Stimulated activated CD8-positive, alpha-beta memory T cell treated with anti-CD3 and anti-CD28 coated beads, Interleukin-4, amount 100 ng/mL, for 24 hours (primary cell): ENCODE measurements at regions not wholly inside any gene's neighbourhood (a gene's known extent, or its start where the extent isn't known, plus 50 kb on each side); places are given as distances from the start of the nearest gene placed in this dataset.

Experiments
- DNase-seq: peaks from one replicate; pipeline ENCODE4 v3.0.0-alpha.2; 2020; ENCODE audit warnings: low read depth

DNA sequence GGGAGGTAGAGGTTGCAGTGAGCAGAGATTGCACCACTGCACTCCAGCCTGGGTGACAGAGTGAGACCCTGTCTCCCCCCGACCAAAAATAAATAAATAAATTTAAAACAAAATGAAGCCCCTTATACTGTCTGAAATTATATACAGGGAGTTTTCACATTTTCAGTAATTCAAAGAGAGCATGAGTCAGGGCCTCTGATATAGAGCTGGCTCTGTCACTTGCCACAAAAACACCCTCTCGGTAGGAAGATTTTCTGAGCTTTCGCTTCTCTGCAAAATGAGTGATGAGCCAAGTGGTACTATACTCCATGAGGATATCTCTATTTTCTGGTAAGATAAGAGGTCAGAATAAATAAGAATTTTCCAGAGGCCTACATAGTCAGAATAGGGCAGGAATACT is 462.9 kb downstream of the COG6 start:
- no peak for DNase-seq

DNA sequence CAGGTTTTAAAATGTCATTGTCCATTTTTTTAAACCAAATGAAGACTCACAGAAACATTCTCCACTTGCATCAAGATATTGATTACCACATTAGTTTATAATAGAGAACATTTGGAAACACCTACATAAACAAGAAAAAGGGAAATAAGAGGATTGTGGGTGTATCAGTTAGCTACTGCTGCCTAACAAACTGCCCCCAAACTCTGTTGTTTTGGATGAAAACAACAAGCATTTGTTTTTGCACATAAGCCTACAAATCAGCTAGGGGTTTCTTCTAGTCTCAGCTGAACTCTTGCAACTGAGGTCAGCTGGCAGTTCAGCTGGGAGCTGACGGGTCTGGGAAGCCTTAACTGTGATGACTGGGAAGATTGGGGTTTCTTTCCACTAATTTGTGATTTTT is 464.4 kb downstream of the COG6 start:
- DNase-seq = no peak

DNA sequence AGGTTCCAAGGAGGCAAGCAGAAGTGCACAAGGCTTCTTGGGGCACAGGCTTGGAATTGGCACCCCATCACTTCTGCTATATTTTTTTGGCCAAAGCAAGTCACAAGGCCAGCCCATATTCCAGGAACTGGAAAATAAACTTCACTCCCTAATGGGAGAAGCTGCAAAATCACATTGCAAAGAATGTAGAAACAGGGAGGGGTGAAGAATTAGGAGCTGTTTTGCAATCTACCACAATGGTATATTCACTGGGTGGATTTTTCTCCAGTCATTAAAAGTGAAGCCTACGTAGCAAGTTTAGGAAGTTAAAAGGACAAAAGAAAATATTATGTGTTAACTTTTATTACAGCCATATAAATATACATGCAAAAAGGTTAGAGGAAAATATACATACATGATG is 464.8 kb downstream of the COG6 start:
- no peak for DNase-seq

DNA sequence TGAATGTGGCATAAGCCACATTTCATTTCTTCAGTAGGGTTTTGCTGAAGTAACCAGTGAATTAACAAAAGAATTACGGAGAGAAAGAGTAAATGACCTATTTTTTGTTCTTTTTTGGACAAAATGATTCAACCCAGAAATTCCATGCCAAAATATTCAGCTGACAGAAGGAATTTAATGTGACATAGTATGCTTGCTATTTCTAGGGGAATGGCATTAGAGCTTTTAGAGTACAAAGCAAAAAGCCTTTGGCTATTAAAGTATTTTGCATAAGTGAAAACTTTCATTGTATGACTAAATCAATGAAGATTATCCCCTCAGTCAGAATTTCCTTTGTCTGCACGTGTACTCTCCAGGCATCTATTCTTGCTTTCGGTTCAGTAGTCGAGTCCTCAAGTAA is 465.3 kb downstream of the COG6 start:
- no peak for DNase-seq

DNA sequence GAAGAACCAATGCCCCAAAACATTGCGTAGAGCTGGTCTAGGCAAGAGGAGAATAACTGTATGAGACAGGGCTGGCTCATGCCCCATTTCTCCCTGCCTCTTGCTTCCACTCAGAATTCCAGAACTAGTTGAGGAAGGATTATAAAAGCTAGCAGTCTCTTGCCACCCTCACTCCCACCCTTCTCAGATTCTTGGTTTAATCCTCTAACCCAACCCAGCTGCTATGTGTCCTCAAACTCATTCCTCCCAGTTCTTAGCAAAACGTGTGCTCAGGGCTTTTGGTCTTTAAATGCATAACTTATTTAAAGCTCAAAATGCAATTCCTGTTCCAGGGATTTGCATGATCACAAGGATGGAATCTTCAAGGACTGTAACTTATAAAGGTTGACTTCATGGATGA is 466.3 kb downstream of the COG6 start:
- no peak for DNase-seq

DNA sequence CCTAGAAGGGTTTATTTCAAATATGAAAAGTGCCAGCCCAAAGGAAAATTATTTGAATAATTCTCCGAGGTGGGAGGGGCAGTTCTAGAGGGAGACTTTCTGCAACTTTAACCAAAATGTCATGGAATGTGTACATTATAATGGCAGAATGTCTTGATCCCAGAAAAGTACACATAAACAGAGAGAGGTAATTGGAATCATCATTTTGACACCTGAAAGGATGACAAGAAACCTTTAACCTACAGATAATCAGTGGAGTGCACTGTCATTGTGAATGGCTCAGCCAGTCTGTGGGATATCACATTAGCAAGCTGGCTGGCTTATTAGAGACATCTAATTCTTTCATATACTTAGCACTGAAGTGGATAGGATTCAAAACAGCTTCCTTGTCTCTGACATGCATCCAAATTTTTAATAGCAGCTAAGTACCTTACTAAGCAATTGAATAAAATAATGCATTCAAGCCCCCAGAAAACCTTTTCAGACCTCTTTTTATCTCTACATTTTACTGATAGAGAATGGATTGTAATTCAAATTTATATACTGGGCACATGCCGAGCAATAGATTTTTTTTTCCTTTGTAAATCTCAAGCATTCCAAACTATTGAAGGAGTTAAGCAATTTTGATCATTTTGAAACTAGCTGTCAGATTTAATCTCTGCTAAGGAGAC is 468.6 kb downstream of the COG6 start:
- no peak for DNase-seq

DNA sequence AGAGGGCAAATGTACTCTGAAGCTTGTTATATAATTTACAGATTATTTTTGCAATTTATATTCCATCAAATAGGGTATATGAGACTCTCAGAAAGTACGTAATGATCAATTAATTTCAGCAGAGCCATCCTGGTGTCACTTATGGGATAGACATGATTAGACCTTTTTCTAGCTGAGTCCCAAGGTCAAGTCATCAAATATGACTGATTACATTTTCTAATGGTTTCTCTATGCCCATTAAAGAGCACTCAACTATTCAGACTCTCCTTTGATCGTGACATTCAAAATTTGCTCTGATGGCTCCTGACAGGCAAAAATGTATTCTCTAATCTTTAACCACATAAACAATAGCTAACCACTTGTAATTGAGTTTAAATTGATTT is 469.2 kb downstream of the COG6 start:
- no peak for DNase-seq

DNA sequence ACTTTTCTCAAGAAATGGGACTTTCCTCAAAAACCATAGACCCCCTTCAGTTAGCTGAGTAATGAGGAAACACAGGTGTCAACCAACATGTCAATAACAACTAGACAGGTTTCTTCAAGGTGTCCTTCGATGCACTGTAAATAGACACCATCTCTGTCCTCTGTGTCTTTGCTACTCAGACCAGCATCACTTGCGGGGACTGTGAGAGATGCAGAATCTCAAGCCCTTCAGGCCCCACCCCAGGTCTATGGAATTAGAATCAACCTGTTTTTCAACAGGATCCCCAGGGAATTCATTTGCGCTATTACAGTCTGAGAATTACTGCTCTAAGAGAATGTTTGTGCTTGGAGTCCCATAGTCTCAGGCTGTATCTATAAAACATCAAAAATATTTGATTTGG is 469.9 kb downstream of the COG6 start:
- DNase-seq = no peak

DNA sequence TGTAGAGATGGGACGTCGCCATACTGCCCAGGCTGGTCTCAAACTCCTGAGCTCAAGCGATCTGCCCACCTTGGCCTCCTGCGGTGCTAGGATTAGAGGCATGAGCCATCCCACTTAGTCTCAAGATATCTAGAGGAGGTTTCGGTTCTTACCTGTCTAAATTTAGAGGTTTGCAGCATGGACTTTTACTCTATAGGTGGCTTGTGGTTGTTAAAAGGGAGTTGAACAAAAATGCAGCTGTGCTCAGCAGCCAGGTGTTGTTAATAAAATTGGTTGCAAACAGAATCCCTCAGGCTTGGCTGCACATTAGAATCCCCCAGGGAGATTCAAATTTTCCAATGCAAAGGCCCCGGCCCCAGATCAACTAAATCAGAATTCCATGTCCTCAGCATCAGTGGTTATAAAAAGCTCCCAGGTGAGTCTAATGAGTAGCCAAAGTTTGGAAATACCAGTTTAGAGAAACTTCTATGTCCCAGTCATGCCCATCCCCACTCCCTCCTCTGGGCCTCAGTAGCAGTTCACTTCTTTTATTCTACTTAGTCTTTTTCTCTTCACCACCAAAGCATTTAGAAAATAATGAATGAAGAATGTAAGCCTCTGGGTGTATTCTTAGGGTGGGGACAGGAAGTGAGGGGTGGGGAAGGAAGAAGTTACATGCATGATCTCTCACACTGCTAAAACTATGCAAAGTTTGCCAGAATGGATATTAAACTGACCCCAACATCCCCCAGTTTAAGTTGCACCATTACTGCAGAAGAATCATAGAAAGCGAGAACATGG is 471.0 kb downstream of the COG6 start:
- no peak for DNase-seq

DNA sequence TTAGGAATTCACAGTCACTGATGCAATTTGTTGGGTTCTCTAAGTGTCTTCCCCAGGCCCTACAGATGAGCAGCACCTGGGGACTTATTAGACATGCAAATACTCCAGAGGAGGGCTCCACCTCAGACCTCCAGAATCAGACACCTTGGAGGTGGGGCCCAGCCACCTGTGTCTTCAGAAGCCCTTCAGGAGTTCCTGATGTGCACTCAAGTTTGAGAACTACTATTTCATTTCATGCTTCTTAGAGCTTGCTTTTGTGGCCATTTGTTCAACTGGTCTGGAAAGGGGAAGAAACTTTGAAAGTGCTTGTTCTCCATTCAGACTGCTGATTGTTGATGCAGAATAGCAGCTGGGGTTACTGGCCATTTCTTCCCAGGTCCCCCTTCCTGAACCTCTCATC is 472.0 kb downstream of the COG6 start:
- DNase-seq = no peak

DNA sequence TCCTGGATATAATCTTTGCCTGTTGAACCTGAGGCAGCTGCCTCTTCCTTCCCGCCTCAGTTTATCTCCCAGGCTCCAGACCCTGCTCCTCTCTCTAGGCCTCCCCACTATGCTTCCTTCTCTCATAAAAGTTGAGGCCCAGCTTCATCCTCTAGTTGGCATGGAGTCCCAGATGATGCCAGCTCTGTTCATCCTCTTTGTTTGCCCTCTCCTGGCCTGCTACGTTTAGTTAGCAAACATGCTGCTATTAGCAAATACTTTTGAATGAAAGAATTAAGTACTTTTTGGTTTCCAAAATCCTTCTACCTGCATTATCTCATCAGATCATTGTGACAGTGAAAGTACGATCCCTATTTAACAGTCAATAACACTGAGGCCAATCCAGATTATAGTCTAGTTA is 472.5 kb downstream of the COG6 start:
- no peak for DNase-seq

DNA sequence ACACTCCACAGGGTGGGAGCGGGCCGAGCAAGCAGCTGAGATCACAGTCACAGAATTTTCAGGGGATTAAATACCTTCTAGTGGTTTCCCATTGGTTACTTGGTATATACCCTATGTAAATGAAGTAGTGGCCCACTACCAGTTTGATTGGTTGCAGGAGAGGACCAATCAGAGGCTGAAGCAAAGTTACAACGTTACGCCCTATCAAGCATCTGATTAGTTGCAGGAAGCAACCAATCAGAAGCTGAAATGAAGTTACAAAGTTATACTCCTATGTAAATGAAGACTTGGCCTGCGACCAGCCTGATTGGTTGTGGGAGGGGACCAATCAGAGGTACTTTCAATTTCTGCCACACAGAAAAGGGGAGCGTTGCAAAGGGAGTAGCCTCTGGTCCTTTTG is 474.0 kb downstream of the COG6 start:
- no peak for DNase-seq

DNA sequence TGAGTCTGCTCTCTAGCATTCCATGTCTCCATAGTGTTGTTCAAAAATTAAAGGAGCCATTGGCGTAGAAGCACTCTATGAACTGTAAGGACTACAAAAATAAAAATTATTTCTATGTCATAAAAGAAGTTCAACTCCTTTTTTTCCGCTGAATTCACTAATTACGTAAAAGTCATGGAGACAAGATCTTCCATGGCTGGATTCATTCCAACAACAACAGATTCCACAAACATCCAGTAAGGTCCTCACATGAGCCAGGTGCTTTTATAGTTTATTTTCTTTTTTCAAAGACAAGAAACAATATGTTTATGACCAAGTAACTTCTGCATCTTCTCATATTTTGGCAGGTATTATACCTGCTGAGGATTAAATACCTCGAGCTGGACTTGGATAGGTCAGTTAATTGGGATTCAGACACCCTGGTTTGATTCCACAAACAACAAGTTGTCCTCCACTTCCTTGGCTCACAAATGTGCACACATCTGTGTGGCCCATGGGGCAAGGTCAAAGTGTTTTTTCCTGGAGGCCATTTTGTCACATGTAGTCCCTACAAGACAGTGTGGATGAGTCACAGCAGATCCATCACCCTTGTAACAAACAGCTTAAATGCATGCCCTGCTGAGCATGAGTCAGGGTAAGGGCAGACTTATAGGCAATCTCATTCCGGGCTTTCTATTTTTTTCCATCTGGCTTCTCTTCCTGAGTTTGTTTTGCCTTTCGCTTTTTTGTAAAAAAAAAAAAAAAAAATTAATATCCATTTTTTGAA is 475.6 kb downstream of the COG6 start:
- DNase-seq = no peak

DNA sequence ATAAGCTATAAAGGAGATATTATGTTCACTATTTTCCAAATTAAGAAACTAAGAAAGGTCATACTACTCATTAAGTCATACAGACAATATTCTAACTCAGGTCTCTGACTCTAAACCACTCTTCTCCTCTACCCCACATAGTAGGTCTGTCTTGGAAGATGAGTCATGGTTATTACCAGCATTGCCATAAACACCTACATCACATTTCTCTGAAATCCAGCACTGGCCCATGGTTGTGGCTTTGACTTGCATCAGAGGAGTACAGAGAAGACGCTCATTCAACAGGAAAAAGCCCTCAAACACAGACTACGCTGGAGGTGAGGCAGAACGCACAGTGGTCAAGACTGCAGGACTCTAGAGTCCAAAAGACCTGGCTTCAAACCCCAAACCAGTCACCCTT is 476.8 kb downstream of the COG6 start:
- no peak for DNase-seq

DNA sequence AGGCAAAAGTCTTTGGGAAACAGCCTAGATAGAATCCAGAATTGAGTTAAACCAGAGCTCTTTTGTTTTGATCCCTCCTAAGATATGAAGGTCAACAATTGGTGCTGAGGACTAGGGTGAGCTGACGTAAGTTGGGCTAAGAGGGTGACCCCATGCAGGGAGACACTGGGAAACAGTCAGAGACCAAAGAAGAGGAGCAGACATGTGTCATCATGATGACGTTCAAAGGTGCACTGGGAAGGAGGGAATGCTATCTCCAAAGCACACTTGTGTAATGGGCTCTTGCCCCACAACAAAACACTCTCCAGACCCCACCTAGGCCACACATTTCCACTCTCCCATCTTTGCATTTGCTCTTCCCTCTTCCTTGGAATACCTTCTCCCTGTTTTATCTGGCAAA is 481.4 kb downstream of the COG6 start:
- DNase-seq = no peak

DNA sequence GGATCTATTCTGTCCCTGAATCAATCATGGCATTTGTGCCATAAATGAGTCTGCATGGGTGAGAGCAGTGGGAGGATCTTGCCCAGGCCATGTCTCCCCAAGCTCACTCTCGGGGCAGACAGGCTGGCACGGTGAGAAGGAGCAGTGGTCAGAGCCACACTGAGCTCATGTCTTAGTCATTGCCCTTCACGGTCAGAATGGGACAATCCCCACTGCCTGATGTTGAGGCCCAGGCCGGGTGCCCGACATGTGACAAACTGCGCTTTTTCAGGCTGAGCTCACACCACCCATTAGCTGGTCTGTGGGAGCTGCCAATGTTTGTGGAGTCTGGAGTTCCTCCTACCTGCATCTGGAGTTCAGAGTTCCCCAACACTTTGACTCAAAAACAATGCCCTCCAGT is 481.9 kb downstream of the COG6 start:
- DNase-seq = no peak

DNA sequence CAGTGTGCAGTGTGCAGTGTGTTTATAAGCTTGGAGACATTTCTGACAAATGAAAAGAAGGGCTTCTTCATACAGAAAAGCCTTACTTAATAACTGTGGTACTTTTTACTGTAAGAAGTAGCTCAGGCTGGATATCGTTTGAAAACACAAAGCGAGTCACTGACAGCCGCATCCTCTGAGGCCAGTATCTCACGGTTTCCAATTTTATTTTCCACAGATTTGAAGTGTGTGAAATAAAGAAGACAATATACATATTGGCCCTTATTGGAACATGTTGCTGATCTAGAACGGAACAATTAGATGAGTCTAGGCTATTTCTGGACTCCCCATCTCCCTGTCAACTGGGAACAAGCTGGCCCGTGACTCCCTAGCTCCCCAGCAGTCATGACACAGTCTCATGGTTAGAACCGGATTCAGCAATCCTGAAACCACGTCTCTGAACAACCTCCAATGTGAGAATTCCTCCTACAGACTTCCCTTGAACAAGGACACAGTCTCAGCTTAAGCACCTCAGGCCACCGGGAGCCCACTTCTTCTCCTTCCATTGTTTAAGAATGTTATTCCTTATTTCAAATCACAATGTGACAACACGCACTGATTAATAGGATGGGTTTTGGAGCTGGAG is 484.5 kb downstream of the COG6 start:
- DNase-seq = no peak

DNA sequence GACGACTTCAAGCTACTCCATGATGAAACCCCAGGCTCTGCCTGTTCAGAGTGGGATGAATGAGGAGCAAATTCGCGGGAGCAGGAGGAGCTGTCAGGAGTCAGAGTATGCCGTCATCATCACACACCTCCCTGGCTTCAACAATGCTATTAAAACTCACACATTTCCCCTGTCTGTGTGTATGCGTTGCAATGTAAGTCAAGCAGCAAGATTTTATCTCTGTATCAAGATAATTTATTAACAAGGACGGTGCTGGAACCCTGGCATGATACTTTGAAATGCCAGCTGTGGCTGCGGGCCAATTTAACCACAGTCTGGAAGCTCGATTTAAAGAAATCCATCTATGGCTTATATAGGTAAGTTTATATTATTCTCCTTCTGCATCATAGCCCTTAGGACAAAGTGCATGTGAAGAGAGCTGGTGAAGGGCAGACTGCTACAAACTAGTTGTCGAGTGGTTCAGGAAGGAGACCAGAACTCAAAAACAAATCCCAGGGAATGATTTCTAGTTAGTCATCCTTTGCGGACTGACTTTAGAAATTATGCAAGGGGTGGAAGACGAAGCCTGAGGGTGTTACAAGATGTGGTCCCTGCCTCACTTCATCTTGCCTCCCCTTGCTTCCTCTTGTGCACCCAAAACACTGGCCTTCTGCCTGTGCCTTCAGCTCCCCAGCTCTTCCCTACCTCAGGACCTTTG is 486.5 kb downstream of the COG6 start:
- DNase-seq = no peak

DNA sequence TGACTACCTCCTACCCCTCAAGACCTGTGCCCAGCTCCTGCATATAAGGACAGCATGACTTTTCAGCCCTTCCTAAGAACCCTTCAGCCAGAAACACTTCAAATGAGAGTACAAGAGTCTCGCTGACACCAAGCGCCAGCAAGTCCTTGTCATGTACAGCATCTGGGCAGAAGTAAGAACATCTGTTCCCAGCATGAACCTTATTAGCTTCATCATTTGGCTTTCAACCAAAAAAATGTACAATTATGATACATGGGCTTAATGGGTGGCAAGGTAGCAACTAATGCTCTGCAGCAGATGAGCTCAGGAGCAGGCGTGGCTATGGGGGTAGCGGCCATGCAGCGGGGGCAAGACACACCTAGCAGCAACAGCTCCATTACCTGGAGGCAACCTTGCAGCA is 487.6 kb downstream of the COG6 start:
- no peak for DNase-seq

DNA sequence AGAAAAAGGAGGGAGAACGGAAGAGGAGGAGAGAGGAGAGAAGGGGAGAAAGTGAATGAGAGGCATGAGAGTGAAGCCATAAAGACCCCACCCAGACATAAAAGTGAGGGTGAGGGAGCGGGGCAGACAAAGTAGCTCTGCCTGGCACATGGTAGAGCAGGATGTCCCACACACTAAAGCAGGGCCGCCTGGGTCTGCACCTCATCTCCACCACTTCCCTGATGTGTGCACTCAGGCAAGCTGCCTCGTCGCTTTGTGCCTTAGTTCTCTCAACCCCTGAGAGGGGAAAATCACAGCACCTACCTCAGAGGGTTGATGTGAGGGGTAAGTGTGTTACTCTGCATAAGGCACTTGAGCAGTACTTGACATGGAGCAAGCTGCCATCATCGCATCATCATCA is 488.1 kb downstream of the COG6 start:
- DNase-seq = no peak

DNA sequence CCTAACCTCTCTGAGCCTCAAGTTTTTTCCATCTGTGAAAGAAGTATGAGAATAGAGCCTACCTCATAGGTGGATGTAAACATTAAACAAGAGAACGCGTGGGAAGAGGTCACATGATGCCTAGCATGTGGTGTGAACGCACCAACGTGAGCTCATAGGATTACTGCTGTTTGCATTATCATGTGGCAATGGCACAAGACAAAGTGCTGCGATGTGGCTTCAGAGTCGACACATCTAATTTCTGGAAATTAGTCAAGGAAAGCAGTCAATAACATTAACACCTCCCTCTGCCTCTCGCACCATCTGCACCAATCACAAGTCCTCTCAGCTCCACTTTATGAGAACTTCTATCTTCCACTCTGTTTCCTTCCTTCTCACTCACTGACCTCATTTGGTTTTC is 489.7 kb downstream of the COG6 start:
- DNase-seq = no peak

DNA sequence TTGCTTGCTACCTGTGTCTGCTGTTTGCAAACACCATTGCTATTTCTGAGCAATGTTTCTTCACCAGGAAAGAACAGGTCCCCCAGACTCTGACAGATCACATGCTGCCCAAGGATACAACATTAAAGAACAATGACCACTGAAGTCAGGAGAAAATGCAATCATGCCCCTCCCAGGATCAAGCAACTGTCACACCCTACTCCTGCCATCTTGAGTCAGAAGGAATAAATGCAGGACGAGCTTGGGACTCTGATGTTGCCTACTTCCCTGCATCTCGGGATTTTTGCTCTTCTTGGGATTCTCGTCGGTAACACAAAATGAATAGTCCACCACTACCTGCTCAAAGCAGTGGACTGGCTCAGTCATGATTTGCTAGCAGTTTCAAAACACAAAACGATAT is 490.6 kb downstream of the COG6 start:
- DNase-seq = no peak
